ENCODE measurements at regions not wholly inside any gene's neighbourhood (a gene's known extent, or its start where the extent isn't known, plus 50 kb on each side); places are given as distances from the start of the nearest gene placed in this dataset.

- no peak for TF ChIP-seq GLIS3 (CRISPR knock-in tag; IDR thresholded peaks at IDR 0.05)
- no peak for TF ChIP-seq POU6F1 (CRISPR knock-in tag; IDR thresholded peaks at IDR 0.05; ENCODE audit: borderline replicate concordance, low read depth)
- TF ChIP-seq ZNF8 (CRISPR knock-in tag; IDR thresholded peaks at IDR 0.05), result no peak
- no peak for TF ChIP-seq ZNF565 (CRISPR knock-in tag; conservative IDR thresholded peaks at IDR 0.05; ENCODE audit: low read depth)
- no peak for TF ChIP-seq TSHZ2 (CRISPR knock-in tag; IDR thresholded peaks at IDR 0.05)
- TF ChIP-seq ZFP30 (CRISPR knock-in tag; IDR thresholded peaks at IDR 0.05), result no peak
- no peak for TF ChIP-seq SNAI2 (CRISPR knock-in tag; IDR thresholded peaks at IDR 0.05)
- TF ChIP-seq ARNTL (CRISPR knock-in tag; IDR thresholded peaks at IDR 0.05; ENCODE audit: borderline replicate concordance, low read depth), result no peak
- TF ChIP-seq PPARA (CRISPR knock-in tag; IDR thresholded peaks at IDR 0.05; ENCODE audit: borderline replicate concordance), result no peak
- TF ChIP-seq ESRRG (CRISPR knock-in tag; IDR thresholded peaks at IDR 0.05), result no peak
Observed at GRCh38 chr2:144583381-144583729, 63.4 kb upstream of the ZEB2 start.

GRCh38 chr2:144582651-144583380 is 62.9 kb upstream of the ZEB2 start:
- TF ChIP-seq PATZ1 (CRISPR knock-in tag; IDR thresholded peaks at IDR 0.05; ENCODE audit: borderline replicate concordance), result no peak
- TF ChIP-seq SNAI2 (CRISPR knock-in tag; IDR thresholded peaks at IDR 0.05), result no peak
- no peak for TF ChIP-seq POU6F1 (CRISPR knock-in tag; IDR thresholded peaks at IDR 0.05; ENCODE audit: borderline replicate concordance, low read depth)
- TF ChIP-seq ZFP30 (CRISPR knock-in tag; IDR thresholded peaks at IDR 0.05), result no peak
- no peak for ATAC-seq

More at GRCh38 chr2:144583381-144583729, 63.4 kb upstream of the ZEB2 start:
- ATAC-seq, result no peak

GRCh38 chr2:144580521-144581161 is 60.7 kb upstream of the ZEB2 start:
- ATAC-seq, result no peak
- TF ChIP-seq ZFP30 (CRISPR knock-in tag; IDR thresholded peaks at IDR 0.05) (no peak), RARB (CRISPR knock-in tag; IDR thresholded peaks at IDR 0.05) (no peak), PPARA (CRISPR knock-in tag; IDR thresholded peaks at IDR 0.05; ENCODE audit: borderline replicate concordance) (no peak), SNAI2 (CRISPR knock-in tag; IDR thresholded peaks at IDR 0.05) (no peak), GLIS3 (CRISPR knock-in tag; IDR thresholded peaks at IDR 0.05) (no peak), CSRNP3 (CRISPR knock-in tag; IDR thresholded peaks at IDR 0.05) (no peak), ZC3H10 (CRISPR knock-in tag; IDR thresholded peaks at IDR 0.05) (no peak), ARNTL (CRISPR knock-in tag; IDR thresholded peaks at IDR 0.05; ENCODE audit: borderline replicate concordance, low read depth) (no peak), ZNF565 (CRISPR knock-in tag; conservative IDR thresholded peaks at IDR 0.05; ENCODE audit: low read depth) (no peak), CSDC2 (CRISPR knock-in tag; IDR thresholded peaks at IDR 0.05) (no peak), BACH2 (CRISPR knock-in tag; IDR thresholded peaks at IDR 0.05; ENCODE audit: borderline replicate concordance) (no peak), ZFP3 (CRISPR knock-in tag; IDR thresholded peaks at IDR 0.05) (no peak), ISL1 (CRISPR knock-in tag; IDR thresholded peaks at IDR 0.05) (no peak), CREB5 (CRISPR knock-in tag; IDR thresholded peaks at IDR 0.05; ENCODE audit: low read depth) (no peak), OSR1 (CRISPR knock-in tag; IDR thresholded peaks at IDR 0.05) (no peak), TOX (CRISPR knock-in tag; IDR thresholded peaks at IDR 0.05; ENCODE audit: borderline replicate concordance) (no peak), TCF4 (CRISPR knock-in tag; IDR thresholded peaks at IDR 0.05; ENCODE audit: borderline replicate concordance) (no peak), ESRRG (CRISPR knock-in tag; IDR thresholded peaks at IDR 0.05) (no peak)
